GM23248 (cell line): ENCODE measurements at regions not wholly inside any gene's neighbourhood (a gene's known extent, or its start where the extent isn't known, plus 50 kb on each side); places are given as distances from the start of the nearest gene placed in this dataset.
A peak's percentile ranks its signal among the peaks of the same experiment; 100 is the strongest.
"Not testable (repeated sequence)": the region's sequence is repeated elsewhere in the genome, so short reads cannot be mapped to it uniquely, and the experiment has no call there.

ENCODE experiments used
- DNase-seq: peaks from one replicate; pipeline ENCODE4 v3.0.0-alpha.2; 2015
- H2AFZ ChIP-seq: fragments of 200-600 bp; sonication (generic); 2 replicates; pipeline ENCODE4 v1.6.1; 2016; ENCODE audit warnings: antibody characterized with exemption
- H3F3A ChIP-seq: fragments of 200-600 bp; sonication (generic); 2 replicates; pipeline ENCODE4 v1.6.1; 2016; ENCODE audit warnings: mild to moderate bottlenecking, antibody characterized with exemption, mixed run types; ENCODE audit not compliant: insufficient read depth
- H3K27ac ChIP-seq: fragments of 200-600 bp; sonication (generic); 2 replicates; pipeline ENCODE4 v1.5.1; 2016; ENCODE audit warnings: mild to moderate bottlenecking
- H3K27me3 ChIP-seq: fragments of 200-600 bp; sonication (generic); replicated peaks from 2 replicates; pipeline ENCODE4 v1.6.1; 2016; ENCODE audit warnings: mild to moderate bottlenecking; ENCODE audit not compliant: insufficient read depth
- H3K36me3 ChIP-seq: fragments of 200-600 bp; sonication (generic); 2 replicates; pipeline ENCODE4 v1.6.1; 2016; ENCODE audit warnings: low read depth, mild to moderate bottlenecking
- H3K4me1 ChIP-seq: fragments of 200-600 bp; sonication (generic); 2 replicates; pipeline ENCODE4 v1.6.1; 2016; ENCODE audit warnings: mild to moderate bottlenecking; ENCODE audit not compliant: insufficient read depth
- H3K4me2 ChIP-seq: fragments of 200-600 bp; sonication (generic); one replicate; pipeline ENCODE4 v1.6.1; 2016; ENCODE audit warnings: mild to moderate bottlenecking; ENCODE audit not compliant: unreplicated experiment
- H3K4me3 ChIP-seq: fragments of 200-600 bp; sonication (generic); 2 replicates; pipeline ENCODE4 v1.5.1; 2016; ENCODE audit warnings: mild to moderate bottlenecking
- H3K79me2 ChIP-seq: fragments of 200-600 bp; sonication (generic); 2 replicates; pipeline ENCODE4 v1.6.1; 2016; ENCODE audit warnings: mild to moderate bottlenecking; ENCODE audit not compliant: insufficient read depth
- H3K9ac ChIP-seq: fragments of 200-600 bp; sonication (generic); 2 replicates; pipeline ENCODE4 v1.6.1; 2016; ENCODE audit warnings: mild to moderate bottlenecking
- H3K9me2 ChIP-seq: fragments of 200-600 bp; sonication (generic); 2 replicates; pipeline ENCODE4 v1.6.1; 2016; ENCODE audit warnings: mixed run types, mild to moderate bottlenecking, moderate library complexity; ENCODE audit not compliant: insufficient read depth
- H3K9me3 ChIP-seq: fragments of 200-600 bp; sonication (generic); one replicate; pipeline ENCODE4 v1.6.1; 2017; ENCODE audit warnings: low read depth
- H4K20me1 ChIP-seq: fragments of 200-600 bp; sonication (generic); 2 replicates; pipeline ENCODE4 v1.6.0; 2016; ENCODE audit not compliant: insufficient read depth
- EZH2 ChIP-seq: fragments of 200-600 bp; sonication (generic); IDR thresholded peaks from 2 replicates; pipeline ENCODE4 v1.6.1; 2018; ENCODE audit warnings: antibody characterized with exemption, mild to moderate bottlenecking; ENCODE audit not compliant: insufficient read depth, poor library complexity, severe bottlenecking
- EZH2phosphoT487 ChIP-seq: fragments of 200-600 bp; sonication (generic); IDR thresholded peaks from 2 replicates; pipeline ENCODE4 v1.6.1; 2018; ENCODE audit warnings: antibody characterized with exemption, moderate library complexity, mild to moderate bottlenecking, low read depth; ENCODE audit not compliant: insufficient read depth
- WGBS, 2 experiments: methylation state at CpG; one replicate each; pipeline ENCODE4 v1.1.6; 2015 to 2017; ENCODE audit warnings: low lambda C conversion rate in 2 of 2, low coverage in 1 of 2; ENCODE audit errors: missing lambda C conversion rate in 2 of 2; 5-methylcytosine and 5-hydroxymethylcytosine counted together
- in situ Hi-C: fragments of 300-500 bp; cut with MboI; formaldehyde crosslinking; loops from 2 replicates; pipeline ENCODE4 v1.15.0; 2020

- no peaks in the 10 kb centered on the region for H3K9me2 ChIP-seq
- no peak overlapping the region for H3K4me3 ChIP-seq
- in situ Hi-C loops: no loop called here
- TF ChIP-seq EZH2 (no peak), EZH2phosphoT487 (no peak)
- no peaks in the 10 kb centered on the region for H3K36me3 ChIP-seq
- H3K9ac ChIP-seq: no peak overlapping the region
- H4K20me1 ChIP-seq: no peaks in the 10 kb centered on the region
- no peaks in the 10 kb centered on the region for H3K4me1 ChIP-seq
- no peak for DNase-seq
- H3K27me3 ChIP-seq: no peaks in the 10 kb centered on the region
- no peaks in the 10 kb centered on the region for H3K79me2 ChIP-seq
- no peak overlapping the region for H2AFZ ChIP-seq
- H3F3A ChIP-seq: no peaks in the 10 kb centered on the region
- H3K4me2 ChIP-seq: no peak overlapping the region
- no peaks in the 10 kb centered on the region for H3K9me3 ChIP-seq
- no peak overlapping the region for H3K27ac ChIP-seq
- 0 to 3% methylated on average over 1 of the region's 1 CpG for WGBS, 2 experiments
Measured at GRCh38 chr4:135934026-135934425, 1598.3 kb downstream of the PCDH18 start.

GRCh38 chr4:135927651-135928050 lies 1604.6 kb downstream of the PCDH18 start:
- Histone ChIP-seq H3K9me3 (no peaks in the 10 kb centered on the region), H3F3A (no peaks in the 10 kb centered on the region), H3K36me3 (no peaks in the 10 kb centered on the region), H3K9me2 (no peaks in the 10 kb centered on the region; the same call in 1 of the 2 replicates), H3K4me2 (no peak overlapping the region), H3K4me1 (no peaks in the 10 kb centered on the region), H3K79me2 (no peaks in the 10 kb centered on the region), H4K20me1 (no peaks in the 10 kb centered on the region), H3K4me3 (no peak overlapping the region), H3K27ac (no peak overlapping the region), H2AFZ (no peak overlapping the region), H3K27me3 (no peaks in the 10 kb centered on the region), H3K9ac (no peak overlapping the region)
- TF ChIP-seq EZH2phosphoT487: no peak
- no peak for TF ChIP-seq EZH2
- in situ Hi-C loops: no loop called here
- DNase-seq: no peak

- H3K4me1 ChIP-seq: no peaks in the 10 kb centered on the region
- no peaks in the 10 kb centered on the region for H3K9me3 ChIP-seq
- no peaks in the 10 kb centered on the region for H3F3A ChIP-seq
- H3K79me2 ChIP-seq: no peaks in the 10 kb centered on the region
- H2AFZ ChIP-seq: no peak overlapping the region
- no peak overlapping the region for H3K9ac ChIP-seq
- no peaks in the 10 kb centered on the region for H3K27me3 ChIP-seq
- H3K36me3 ChIP-seq: no peaks in the 10 kb centered on the region
- no peaks in the 10 kb centered on the region for H3K9me2 ChIP-seq
- no peak overlapping the region for H3K4me2 ChIP-seq
- H3K27ac ChIP-seq: no peak overlapping the region
- TF ChIP-seq EZH2phosphoT487 (no peak), EZH2 (no peak)
- H4K20me1 ChIP-seq: no peaks in the 10 kb centered on the region
- H3K4me3 ChIP-seq: no peak overlapping the region
- in situ Hi-C loops: no loop called here
- DNase-seq: no peak
Measured at GRCh38 chr4:135921081-135921480, 1611.2 kb downstream of the PCDH18 start.

- H3K79me2 ChIP-seq: no peaks in the 10 kb centered on the region
- H3K36me3 ChIP-seq: no peaks in the 10 kb centered on the region
- peak; percentile 0 for DNase-seq
- 0 to 6% methylated on average over 1 of the region's 1 CpG for WGBS, 2 experiments
- no peaks in the 10 kb centered on the region for H3K9me2 ChIP-seq
- no peak overlapping the region for H3K4me3 ChIP-seq
- H3K9ac ChIP-seq: no peak overlapping the region
- TF ChIP-seq EZH2phosphoT487 (no peak), EZH2 (no peak)
- H4K20me1 ChIP-seq: no peaks in the 10 kb centered on the region
- in situ Hi-C loops: no loop called here
- no peak overlapping the region for H3K4me2 ChIP-seq
- no peak overlapping the region for H3K27ac ChIP-seq
- H3K9me3 ChIP-seq: no peaks in the 10 kb centered on the region
- H2AFZ ChIP-seq: no peak overlapping the region
- no peaks in the 10 kb centered on the region for H3F3A ChIP-seq
- H3K27me3 ChIP-seq: no peaks in the 10 kb centered on the region
- H3K4me1 ChIP-seq: no peaks in the 10 kb centered on the region
Measured at GRCh38 chr4:135917011-135917410, 1615.3 kb downstream of the PCDH18 start.

- no peak for TF ChIP-seq EZH2
- TF ChIP-seq EZH2phosphoT487: no peak
- in situ Hi-C loops: no loop called here
Measured at GRCh38 chr4:135900956-135901355, 1631.3 kb downstream of the PCDH18 start.

GRCh38 chr4:135864304-135864703 lies 1662.7 kb upstream of the PABPC4L start:
- H3K9me3 ChIP-seq, H3F3A ChIP-seq, H2AFZ ChIP-seq, DNase-seq, H3K27me3 ChIP-seq, H3K9me2 ChIP-seq, in situ Hi-C loops, H4K20me1 ChIP-seq, H3K27ac ChIP-seq, H3K4me3 ChIP-seq, H3K4me1 ChIP-seq, H3K4me2 ChIP-seq, H3K36me3 ChIP-seq, H3K9ac ChIP-seq, H3K79me2 ChIP-seq: not testable (repeated sequence)
- WGBS, 2 experiments: 9 to 11% methylated on average over 10 of the region's 10 CpGs

More at GRCh38 chr4:135900956-135901355, 1631.3 kb downstream of the PCDH18 start:
- Histone ChIP-seq H3K79me2 (no peaks in the 10 kb centered on the region), H3K4me2 (no peak overlapping the region), H3K27ac (no peak overlapping the region), H3K9me3 (no peaks in the 10 kb centered on the region), H3K9ac (no peak overlapping the region), H3K9me2 (no peaks in the 10 kb centered on the region), H4K20me1 (no peaks in the 10 kb centered on the region), H2AFZ (no peak overlapping the region), H3F3A (no peaks in the 10 kb centered on the region), H3K4me3 (no peak overlapping the region), H3K27me3 (no peaks in the 10 kb centered on the region), H3K4me1 (no peaks in the 10 kb centered on the region), H3K36me3 (no peaks in the 10 kb centered on the region)
- no peak for DNase-seq
